ENCODE measurements at regions not wholly inside any gene's neighbourhood (a gene's known extent, or its start where the extent isn't known, plus 50 kb on each side); places are given as distances from the start of the nearest gene placed in this dataset.

GRCh38 chr5:103621548-103621930 is 59.0 kb upstream of the NUDT12 start:
- TF ChIP-seq CTCF (IDR thresholded peaks at IDR 0.05; ENCODE audit: extremely low read depth, insufficient read depth, missing control alignments): no peak
- in situ Hi-C loops (cut with MboI; ENCODE audit: low pct_unique_long_range_greater_than_20kb, low sequenced_read_pairs, unreplicated experiment): no loop called here
- no peak for DNase-seq (ENCODE audit: low spot score)

GRCh38 chr5:103620851-103621547 is 58.4 kb upstream of the NUDT12 start:
- in situ Hi-C loops (cut with MboI; ENCODE audit: low pct_unique_long_range_greater_than_20kb, low sequenced_read_pairs, unreplicated experiment): no loop called here
- DNase-seq (ENCODE audit: low spot score): no peak
- no peak for TF ChIP-seq CTCF (IDR thresholded peaks at IDR 0.05; ENCODE audit: extremely low read depth, insufficient read depth, missing control alignments)

- in situ Hi-C loops (cut with MboI; ENCODE audit: low pct_unique_long_range_greater_than_20kb, low sequenced_read_pairs, unreplicated experiment): no loop called here
- no peak for DNase-seq (ENCODE audit: low spot score)
- TF ChIP-seq CTCF (IDR thresholded peaks at IDR 0.05; ENCODE audit: extremely low read depth, insufficient read depth, missing control alignments): no peak
Measured at GRCh38 chr5:103617913-103618312, 55.3 kb upstream of the NUDT12 start.

- no peak for TF ChIP-seq CTCF (IDR thresholded peaks at IDR 0.05; ENCODE audit: extremely low read depth, insufficient read depth, missing control alignments)
- DNase-seq (ENCODE audit: low spot score): no peak
- in situ Hi-C loops (cut with MboI; ENCODE audit: low pct_unique_long_range_greater_than_20kb, low sequenced_read_pairs, unreplicated experiment): no loop called here
Measured at GRCh38 chr5:103617090-103617489, 54.5 kb upstream of the NUDT12 start.

GRCh38 chr5:103612545-103612944 is 50.0 kb upstream of the NUDT12 start:
- in situ Hi-C loops (cut with MboI; ENCODE audit: low pct_unique_long_range_greater_than_20kb, low sequenced_read_pairs, unreplicated experiment): no loop called here
- TF ChIP-seq CTCF (IDR thresholded peaks at IDR 0.05; ENCODE audit: extremely low read depth, insufficient read depth, missing control alignments): no peak
- no peak for DNase-seq (ENCODE audit: low spot score)
